ENCODE measurements at regions not wholly inside any gene's neighbourhood (a gene's known extent, or its start where the extent isn't known, plus 50 kb on each side); places are given as distances from the start of the nearest gene placed in this dataset.

DNA sequence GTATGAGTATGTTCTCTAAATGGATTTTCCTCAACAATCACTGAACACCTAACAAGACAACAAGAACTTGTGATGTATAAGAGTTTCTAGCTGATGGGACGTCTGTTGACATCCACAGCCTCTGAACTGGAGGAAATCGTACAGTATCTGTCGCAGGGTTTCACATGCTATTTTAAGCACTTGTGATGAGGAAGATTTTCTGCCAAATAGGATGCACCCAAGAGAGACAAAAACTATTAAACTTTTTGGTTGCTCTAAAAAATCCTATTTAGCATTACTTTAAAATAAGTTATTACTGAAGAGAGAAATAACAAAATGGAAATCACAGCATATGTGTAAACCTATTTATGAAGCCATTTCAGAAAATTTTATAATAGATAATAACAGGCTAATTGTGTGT lies 356.1 kb upstream of the SLC7A11 start:
- TF ChIP-seq CTCF (IDR thresholded peaks at IDR 0.05) (no peak), EP300 (IDR thresholded peaks at IDR 0.05) (no peak), POLR2A (IDR thresholded peaks at IDR 0.05) (no peak)
- 52 to 70% (median 57%) methylated on average over 3 of the region's 3 CpGs for WGBS, 3 donors
- Histone ChIP-seq H3K36me3 (no peaks in the 10 kb centered on the region), H3K4me3 (no peak overlapping the region), H3K27me3 (no peaks in the 10 kb centered on the region), H3K27ac (no peak overlapping the region), H3K4me1 (ENCODE audit: insufficient read depth) (no peaks in the 10 kb centered on the region), H3K9me3 (no peaks in the 10 kb centered on the region)
- intact Hi-C loops (cut with DNase I) = no loop called here
- no peak for DNase-seq

DNA sequence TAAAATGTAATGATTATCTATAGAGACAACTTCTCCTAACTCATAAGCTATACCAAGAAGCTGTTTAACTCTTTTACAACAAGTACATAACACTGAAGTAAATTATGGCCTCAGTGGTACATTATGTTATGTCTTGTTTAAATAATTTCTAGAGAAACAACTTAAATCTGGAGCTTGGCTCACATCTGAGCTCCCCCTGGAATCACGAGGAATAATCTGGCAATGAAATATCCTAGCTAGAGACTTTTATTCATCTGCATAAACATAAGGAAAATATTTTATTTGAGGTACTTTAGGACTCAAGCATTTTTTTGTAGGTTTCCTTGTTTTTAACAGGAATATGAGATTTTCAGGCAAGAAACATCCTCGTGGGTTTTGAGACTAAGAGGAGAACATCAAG lies 354.7 kb upstream of the SLC7A11 start:
- Histone ChIP-seq H3K36me3 (no peaks in the 10 kb centered on the region), H3K4me3 (no peak overlapping the region), H3K4me1 (ENCODE audit: insufficient read depth) (no peaks in the 10 kb centered on the region), H3K27ac (no peak overlapping the region), H3K9me3 (no peaks in the 10 kb centered on the region), H3K27me3 (no peaks in the 10 kb centered on the region)
- intact Hi-C loops (cut with DNase I) = no loop called here
- 30 to 43% (median 34%) methylated on average over 2 of the region's 2 CpGs for WGBS, 3 donors
- no peak for DNase-seq
- TF ChIP-seq POLR2A (IDR thresholded peaks at IDR 0.05) (no peak), CTCF (IDR thresholded peaks at IDR 0.05) (no peak), EP300 (IDR thresholded peaks at IDR 0.05) (no peak)

GRCh38 chr4:138595731-138596460 lies 353.7 kb upstream of the SLC7A11 start:
- no peaks in the 10 kb centered on the region for H3K4me1 ChIP-seq (ENCODE audit: insufficient read depth)
- H3K4me3 ChIP-seq = no peak overlapping the region
- WGBS, 3 donors = 41 to 43% (median 42%) methylated on average over 4 of the region's 4 CpGs
- H3K9me3 ChIP-seq = no peaks in the 10 kb centered on the region
- intact Hi-C loops (cut with DNase I) = no loop called here
- H3K27me3 ChIP-seq = no peaks in the 10 kb centered on the region
- H3K27ac ChIP-seq = no peak overlapping the region
- no peak for TF ChIP-seq EP300 (IDR thresholded peaks at IDR 0.05)
- TF ChIP-seq POLR2A (IDR thresholded peaks at IDR 0.05) = no peak
- TF ChIP-seq CTCF (IDR thresholded peaks at IDR 0.05) = no peak
- H3K36me3 ChIP-seq = no peaks in the 10 kb centered on the region
- no peak for DNase-seq

- Histone ChIP-seq H3K36me3 (no peaks in the 10 kb centered on the region), H3K9me3 (no peaks in the 10 kb centered on the region), H3K4me3 (no peak overlapping the region), H3K4me1 (ENCODE audit: insufficient read depth) (no peaks in the 10 kb centered on the region), H3K27ac (no peak overlapping the region), H3K27me3 (no peaks in the 10 kb centered on the region)
- WGBS, 3 donors = 90 to 93% (median 92%) methylated on average over 2 of the region's 2 CpGs
- intact Hi-C loops (cut with DNase I) = no loop called here
- DNase-seq = no peak
- no peak for TF ChIP-seq EP300 (IDR thresholded peaks at IDR 0.05)
- no peak for TF ChIP-seq CTCF (IDR thresholded peaks at IDR 0.05)
- no peak for TF ChIP-seq POLR2A (IDR thresholded peaks at IDR 0.05)
Measured at GRCh38 chr4:138595171-138595570, 353.0 kb upstream of the SLC7A11 start.
